Loucy (cell line): ENCODE measurements at regions not wholly inside any gene's neighbourhood (a gene's known extent, or its start where the extent isn't known, plus 50 kb on each side); places are given as distances from the start of the nearest gene placed in this dataset.

Experiments
- H2AFZ ChIP-seq: fragments of 200-600 bp; sonication (generic); 2 replicates; pipeline ENCODE4 v1.6.0; 2016; ENCODE audit warnings: antibody characterized with exemption, mild to moderate bottlenecking, low read length, moderate library complexity
- H3F3A ChIP-seq: fragments of 200-600 bp; 2 replicates; pipeline ENCODE4 v1.6.0; 2016; ENCODE audit warnings: antibody characterized with exemption, low read depth, mild to moderate bottlenecking
- H3K27me3 ChIP-seq: fragments of 200-600 bp; sonication (generic); 2 replicates; pipeline ENCODE4 v1.6.1; 2014; ENCODE audit warnings: low read length, mild to moderate bottlenecking; ENCODE audit not compliant: insufficient read depth, poor library complexity, severe bottlenecking
- H3K36me3 ChIP-seq: fragments of 200-600 bp; sonication (generic); 2 replicates; pipeline ENCODE4 v1.6.1; 2016; ENCODE audit warnings: low read length; ENCODE audit not compliant: insufficient read depth
- H3K4me1 ChIP-seq: fragments of 200-600 bp; sonication (generic); 2 replicates; pipeline ENCODE4 v1.5.1; 2014; ENCODE audit warnings: low read length, mild to moderate bottlenecking; ENCODE audit not compliant: insufficient read depth, poor library complexity, severe bottlenecking
- H3K4me2 ChIP-seq: fragments of 200-600 bp; sonication (generic); 2 replicates; pipeline ENCODE4 v1.6.0; 2014; ENCODE audit warnings: antibody characterized with exemption, low read length, low read depth, mild to moderate bottlenecking; ENCODE audit not compliant: poor library complexity, severe bottlenecking
- H3K4me3 ChIP-seq: fragments of 200-600 bp; sonication (generic); 2 replicates; pipeline ENCODE4 v1.5.1; 2014; ENCODE audit warnings: low read length, mild to moderate bottlenecking, mixed read lengths; ENCODE audit not compliant: poor library complexity, severe bottlenecking
- H3K79me2 ChIP-seq: fragments of 200-600 bp; sonication (generic); 2 replicates; pipeline ENCODE4 v1.6.1; 2014; ENCODE audit warnings: low read length; ENCODE audit not compliant: insufficient read depth
- H3K9ac ChIP-seq: fragments of 200-600 bp; sonication (generic); 2 replicates; pipeline ENCODE4 v1.6.0; 2014; ENCODE audit warnings: mild to moderate bottlenecking, low read depth, low read length, moderate library complexity; ENCODE audit not compliant: poor library complexity, severe bottlenecking
- H3K9me2 ChIP-seq: fragments of 200-600 bp; sonication (generic); replicated peaks from 2 replicates; pipeline ENCODE4 v1.6.1; 2016; ENCODE audit warnings: low read depth, low read length, mixed read lengths
- H3K9me3 ChIP-seq: fragments of 200-600 bp; sonication (generic); 2 replicates; pipeline ENCODE4 v1.6.1; 2014; ENCODE audit warnings: mild to moderate bottlenecking, antibody characterized with exemption, low read length, low read depth; ENCODE audit not compliant: insufficient read depth
- H4K20me1 ChIP-seq: fragments of 200-600 bp; sonication (generic); 2 replicates; pipeline ENCODE4 v1.6.0; 2014; ENCODE audit warnings: antibody characterized with exemption, low read length, mild to moderate bottlenecking; ENCODE audit not compliant: insufficient read depth, poor library complexity, severe bottlenecking
- CTCF ChIP-seq: fragments of 200-600 bp; sonication (generic); conservative IDR thresholded peaks from 2 replicates; pipeline ENCODE4 v1.5.1; 2014; ENCODE audit warnings: mild to moderate bottlenecking, antibody characterized with exemption, low read length
- EZH2phosphoT487 ChIP-seq: fragments of 200-600 bp; IDR thresholded peaks from 2 replicates; pipeline ENCODE4 v1.6.1; 2018; ENCODE audit warnings: antibody characterized with exemption, mild to moderate bottlenecking, moderate library complexity, borderline replicate concordance

GRCh38 chr2:121862286-121862685 lies 106.8 kb downstream of the TSN start:
- Histone ChIP-seq H2AFZ (no peak overlapping the region), H4K20me1 (no peaks in the 10 kb centered on the region), H3K36me3 (no peaks in the 10 kb centered on the region), H3K4me3 (no peak overlapping the region), H3K9me2 (no peaks in the 10 kb centered on the region), H3K4me1 (no peaks in the 10 kb centered on the region), H3K9ac (no peak overlapping the region), H3K4me2 (no peak overlapping the region), H3K79me2 (no peaks in the 10 kb centered on the region), H3K27me3 (no peaks in the 10 kb centered on the region), H3K9me3 (no peaks in the 10 kb centered on the region), H3F3A (no peaks in the 10 kb centered on the region)
- no peak for TF ChIP-seq EZH2phosphoT487
- TF ChIP-seq CTCF, result no peak

DNA sequence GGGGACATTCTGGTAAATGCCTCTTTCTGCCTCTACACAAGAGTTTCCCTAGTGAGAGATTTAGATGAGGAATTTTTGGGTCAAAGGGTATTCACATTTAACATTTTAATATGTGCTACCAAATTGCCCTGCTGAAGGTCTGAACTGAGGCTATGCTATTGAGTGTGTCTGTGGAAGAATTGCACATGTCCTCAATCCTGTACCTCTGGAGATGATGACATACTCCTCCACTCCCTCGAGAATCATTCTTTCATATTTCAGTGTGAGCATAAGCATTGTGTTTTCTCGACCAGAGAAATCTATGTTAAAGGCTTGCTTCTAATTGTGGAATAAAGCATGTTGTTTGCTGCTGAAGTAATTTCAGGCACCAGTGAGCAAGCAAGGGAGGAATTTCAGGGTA lies 110.5 kb downstream of the TSN start:
- H2AFZ ChIP-seq, result no peak overlapping the region
- no peak overlapping the region for H3K4me3 ChIP-seq
- H3K9me3 ChIP-seq, result no peaks in the 10 kb centered on the region
- no peaks in the 10 kb centered on the region for H3K36me3 ChIP-seq
- H3K27me3 ChIP-seq, result no peaks in the 10 kb centered on the region
- no peaks in the 10 kb centered on the region for H3F3A ChIP-seq
- H3K4me1 ChIP-seq, result no peaks in the 10 kb centered on the region
- no peak for TF ChIP-seq EZH2phosphoT487
- TF ChIP-seq CTCF, result no peak
- H3K9me2 ChIP-seq, result no peaks in the 10 kb centered on the region
- H3K4me2 ChIP-seq, result no peak overlapping the region
- no peaks in the 10 kb centered on the region for H3K79me2 ChIP-seq
- no peaks in the 10 kb centered on the region for H4K20me1 ChIP-seq
- no peak overlapping the region for H3K9ac ChIP-seq

DNA sequence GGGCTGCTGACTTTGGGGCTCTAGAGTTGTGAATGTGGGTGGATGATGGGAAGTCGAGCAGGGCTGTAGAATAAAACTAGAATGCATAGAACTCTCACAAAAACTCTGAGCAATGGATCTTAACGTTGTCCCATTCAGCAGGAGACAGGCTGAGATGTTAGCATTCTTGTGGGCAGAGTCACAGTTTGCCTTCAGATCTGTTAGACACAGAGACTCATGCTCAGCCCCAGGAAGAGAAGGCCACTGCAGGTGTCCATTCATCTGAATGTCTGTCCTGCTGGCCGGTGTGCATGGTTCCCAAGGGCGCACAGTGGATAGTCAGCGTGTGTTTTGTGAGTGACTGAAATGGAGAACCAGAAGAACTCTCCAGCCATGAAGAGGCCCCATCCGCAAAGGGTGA lies 111.3 kb downstream of the TSN start:
- H4K20me1 ChIP-seq, result no peaks in the 10 kb centered on the region
- no peaks in the 10 kb centered on the region for H3K79me2 ChIP-seq
- no peak overlapping the region for H3K9ac ChIP-seq
- H3K4me2 ChIP-seq, result no peak overlapping the region
- H3K4me1 ChIP-seq, result no peaks in the 10 kb centered on the region
- no peaks in the 10 kb centered on the region for H3K9me3 ChIP-seq
- no peak overlapping the region for H3K4me3 ChIP-seq
- no peaks in the 10 kb centered on the region for H3K27me3 ChIP-seq
- H3K36me3 ChIP-seq, result no peaks in the 10 kb centered on the region
- TF ChIP-seq EZH2phosphoT487 (no peak), CTCF (no peak)
- H2AFZ ChIP-seq, result no peak overlapping the region
- H3F3A ChIP-seq, result no peaks in the 10 kb centered on the region
- H3K9me2 ChIP-seq, result no peaks in the 10 kb centered on the region
